ENCODE measurements at regions not wholly inside any gene's neighbourhood (a gene's known extent, or its start where the extent isn't known, plus 50 kb on each side); places are given as distances from the start of the nearest gene placed in this dataset.

DNA sequence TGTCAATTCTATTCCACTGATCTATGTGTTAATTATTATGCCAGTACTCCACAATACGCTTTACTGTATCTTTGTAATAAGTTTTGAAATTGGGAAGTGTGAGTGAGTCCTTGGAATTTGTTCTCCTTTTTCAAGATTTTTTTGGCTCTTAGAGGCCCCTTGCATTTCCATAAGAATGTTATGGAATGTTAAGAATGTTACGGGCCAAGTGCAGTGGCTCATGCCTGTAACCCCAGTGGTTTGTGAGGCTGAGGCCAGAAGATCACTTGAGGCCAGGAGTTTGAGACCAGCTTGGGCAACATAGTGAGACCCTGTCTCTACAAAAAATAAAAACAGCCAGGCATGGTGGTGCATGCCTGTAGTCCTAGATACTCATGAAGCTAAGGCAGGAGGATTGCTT, 167.6 kb upstream of the CXorf66 start:
- TF ChIP-seq RCOR1 (IDR thresholded peaks at IDR 0.05; ENCODE audit: low read depth, low read length) (no peak), JUN (IDR thresholded peaks at IDR 0.05) (no peak)
- TF ChIP-seq, protein P1, sequence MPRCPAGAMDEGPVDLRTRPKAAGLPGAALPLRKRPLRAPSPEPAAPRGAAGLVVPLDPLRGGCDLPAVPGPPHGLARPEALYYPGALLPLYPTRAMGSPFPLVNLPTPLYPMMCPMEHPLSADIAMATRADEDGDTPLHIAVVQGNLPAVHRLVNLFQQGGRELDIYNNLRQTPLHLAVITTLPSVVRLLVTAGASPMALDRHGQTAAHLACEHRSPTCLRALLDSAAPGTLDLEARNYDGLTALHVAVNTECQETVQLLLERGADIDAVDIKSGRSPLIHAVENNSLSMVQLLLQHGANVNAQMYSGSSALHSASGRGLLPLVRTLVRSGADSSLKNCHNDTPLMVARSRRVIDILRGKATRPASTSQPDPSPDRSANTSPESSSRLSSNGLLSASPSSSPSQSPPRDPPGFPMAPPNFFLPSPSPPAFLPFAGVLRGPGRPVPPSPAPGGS (IDR thresholded peaks at IDR 0.05), result no peak

Data from A549 (cell line).